HG03354 (cell line): ENCODE measurements at regions not wholly inside any gene's neighbourhood (a gene's known extent, or its start where the extent isn't known, plus 50 kb on each side); places are given as distances from the start of the nearest gene placed in this dataset.

ENCODE experiments used
- ATAC-seq: cut with Tn5 transposase; IDR thresholded peaks from one replicate; pipeline ENCODE4 v1.9.1; 2021; ENCODE audit warnings: mild to moderate bottlenecking; ENCODE audit not compliant: unreplicated experiment, poor library complexity, severe bottlenecking

DNA sequence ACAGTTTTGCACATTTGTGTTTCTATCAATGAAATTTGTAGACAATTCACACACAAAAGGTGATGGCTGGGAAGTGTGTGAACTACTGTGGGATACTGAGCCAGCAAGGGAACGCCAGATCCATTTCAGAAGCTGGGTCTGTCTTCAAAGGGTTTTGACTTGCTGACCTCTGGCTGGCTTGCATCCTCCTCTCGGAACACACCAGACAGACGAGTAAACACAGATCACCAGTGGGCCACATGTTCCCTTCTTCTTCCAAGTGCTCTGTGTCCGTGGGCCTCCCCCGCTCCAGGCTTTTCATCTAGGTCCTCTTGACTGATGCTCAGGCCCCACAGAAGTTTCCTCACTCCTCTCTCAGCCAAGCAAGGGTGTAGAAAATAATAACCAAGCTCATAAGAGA lies 122.2 kb upstream of the OSR1 start:
- no peak for ATAC-seq

DNA sequence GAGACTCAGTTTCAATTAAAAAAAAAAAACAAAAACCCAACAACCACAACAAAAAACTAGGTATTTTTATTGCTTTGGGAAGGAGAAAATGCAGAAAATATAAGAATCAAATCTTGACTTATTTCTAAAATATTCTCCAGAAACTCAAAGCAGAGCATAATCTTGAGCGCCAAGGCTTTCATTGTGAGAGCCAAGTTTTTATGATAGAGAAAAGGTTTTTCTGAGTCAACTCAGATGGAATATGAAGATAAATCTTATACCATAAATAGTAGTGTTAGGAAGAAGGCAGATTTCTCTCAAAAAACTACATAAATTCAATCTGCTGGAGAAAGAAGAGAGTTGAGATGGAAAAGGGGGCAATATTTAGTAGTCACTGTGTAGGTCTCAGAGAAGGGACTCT lies 121.2 kb upstream of the OSR1 start:
- no peak for ATAC-seq

DNA sequence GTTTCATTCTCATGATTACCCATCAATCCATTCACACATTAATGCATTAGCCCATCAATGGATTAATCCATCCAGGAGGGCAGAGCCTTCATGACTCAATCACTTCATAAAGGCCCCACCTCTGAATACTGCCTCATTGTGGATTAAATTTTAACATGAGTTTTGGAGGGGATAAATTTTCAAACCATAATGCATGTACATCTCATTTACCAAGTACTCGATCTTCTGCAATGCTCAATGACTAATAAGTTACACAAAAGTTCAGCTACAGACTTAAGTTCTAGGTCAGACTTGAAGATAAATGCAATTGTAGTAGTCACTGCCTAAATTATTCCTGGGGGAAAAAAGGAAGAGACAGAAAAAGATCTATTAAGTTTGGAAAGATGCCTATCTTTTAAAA lies 120.0 kb upstream of the OSR1 start:
- no peak for ATAC-seq

DNA sequence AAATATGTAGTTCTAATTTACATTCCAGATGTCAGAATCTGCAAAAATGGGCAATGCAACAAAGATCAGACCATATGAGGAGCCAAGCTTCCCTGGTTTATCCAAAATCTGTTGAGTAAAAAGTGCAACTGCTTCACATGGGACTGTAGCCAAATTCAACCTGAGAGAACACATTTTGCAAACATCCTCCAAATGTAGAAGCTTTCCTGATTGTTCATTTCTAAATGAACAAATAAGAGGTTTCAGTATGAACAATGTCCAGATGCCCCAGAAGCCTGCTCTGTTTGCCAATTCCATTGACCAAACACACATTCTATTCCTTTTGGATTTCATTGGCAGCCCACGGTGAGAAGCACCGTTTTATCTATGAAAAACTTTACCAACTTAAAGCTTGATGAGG lies 117.9 kb upstream of the OSR1 start:
- no peak for ATAC-seq

DNA sequence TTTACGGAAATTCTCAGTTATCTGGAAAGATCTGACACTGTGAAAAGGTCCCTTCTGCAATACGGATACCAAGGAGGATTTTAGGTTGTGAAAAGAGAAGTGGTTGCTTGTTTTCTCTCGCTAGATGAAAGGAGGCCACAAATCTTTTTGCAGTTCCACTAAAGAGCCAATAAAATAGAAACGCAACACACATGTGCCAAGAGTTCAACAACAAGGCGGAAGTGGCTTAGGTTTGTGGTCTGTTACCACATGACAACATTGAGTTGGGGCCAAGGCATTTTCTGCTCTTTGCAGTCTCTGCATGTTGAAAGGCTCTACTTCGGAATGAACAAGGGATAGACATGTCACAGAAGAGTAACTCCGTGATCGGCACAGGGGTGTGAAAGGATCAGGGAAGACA lies 115.7 kb upstream of the OSR1 start:
- peak; percentile 97 for ATAC-seq

DNA sequence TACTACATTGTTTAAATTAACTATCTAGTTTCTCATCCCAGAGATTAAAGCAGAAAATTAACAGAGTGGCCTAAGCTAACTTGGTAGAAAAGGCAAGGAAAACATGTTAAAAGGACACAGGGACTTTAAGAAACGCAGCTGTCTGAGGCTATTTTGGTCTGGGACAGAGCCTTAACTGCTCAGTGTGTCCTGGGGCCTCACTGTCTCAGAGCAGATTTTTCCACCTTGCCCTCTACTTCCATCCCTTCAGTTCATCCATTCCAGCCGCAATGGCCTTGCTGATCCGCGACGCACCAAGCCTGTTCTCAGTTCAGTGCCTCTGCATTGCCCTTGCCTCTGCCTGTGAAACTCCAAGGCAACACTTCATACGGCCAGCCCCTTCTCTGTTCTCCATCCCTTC lies 114.9 kb upstream of the OSR1 start:
- no peak for ATAC-seq

DNA sequence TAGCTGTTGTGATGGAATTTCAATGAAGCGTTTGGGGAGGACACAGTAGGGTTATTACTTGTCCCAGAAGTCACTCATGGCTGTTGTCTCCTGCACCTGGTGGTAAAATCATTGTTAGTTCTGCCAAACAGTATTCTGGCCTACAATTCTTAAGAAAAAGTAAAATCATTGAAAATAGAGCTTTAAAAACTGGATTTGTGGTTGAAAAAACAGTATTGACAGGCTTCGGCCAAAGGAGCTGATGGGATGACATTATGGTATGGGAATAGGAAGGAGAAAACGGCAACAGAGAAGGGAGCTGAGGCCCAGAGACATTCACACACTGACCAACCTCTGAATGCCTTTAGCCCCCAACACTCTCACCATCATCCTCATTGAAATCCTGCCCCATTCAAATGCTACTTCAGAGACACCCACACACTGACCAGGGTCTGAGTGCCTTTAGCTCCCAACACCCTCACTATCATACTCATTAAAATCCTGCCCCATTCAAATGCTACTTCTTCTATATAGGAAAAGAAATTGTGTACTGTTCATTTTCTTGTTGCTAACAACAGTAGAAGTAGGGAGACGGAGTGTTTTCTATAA lies 114.1 kb upstream of the OSR1 start:
- no peak for ATAC-seq

DNA sequence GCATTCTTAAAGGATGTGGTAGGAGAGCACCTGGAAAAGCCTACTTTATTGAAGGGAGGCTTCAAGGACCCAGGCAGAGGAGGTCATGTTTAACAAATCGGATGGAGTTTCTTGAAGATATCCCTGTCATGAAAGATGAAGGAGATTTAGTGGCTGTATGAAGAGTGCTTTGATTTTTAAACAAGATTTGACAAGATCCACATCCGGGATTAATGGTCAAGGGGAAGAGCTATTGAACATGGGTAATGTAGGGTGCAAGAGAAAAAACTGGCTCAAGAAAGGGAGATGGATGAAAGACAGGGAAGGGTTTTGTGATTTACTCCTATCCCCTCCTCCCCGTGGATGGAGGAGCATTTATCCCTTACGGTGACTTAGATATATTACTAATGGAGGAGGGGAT lies 113.1 kb upstream of the OSR1 start:
- no peak for ATAC-seq

DNA sequence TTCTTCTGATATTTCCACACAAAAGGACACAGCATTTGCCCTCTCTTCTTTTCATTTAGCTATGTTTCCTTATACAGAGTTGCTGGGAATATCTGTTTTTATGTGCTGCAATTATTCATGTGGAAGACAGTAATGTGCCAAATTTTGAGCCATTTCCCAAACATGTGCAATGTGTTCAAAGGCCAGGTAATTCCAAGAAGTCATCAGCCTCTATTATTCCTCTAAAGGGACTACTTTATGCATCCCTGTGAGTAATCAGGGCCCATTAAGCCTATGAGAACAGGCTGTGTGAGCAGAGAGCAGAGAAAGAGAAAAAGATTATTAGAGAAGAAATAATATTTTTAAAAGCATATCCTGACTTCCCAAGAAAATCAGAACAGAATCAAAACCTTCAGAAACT lies 107.6 kb upstream of the OSR1 start:
- ATAC-seq, result no peak

DNA sequence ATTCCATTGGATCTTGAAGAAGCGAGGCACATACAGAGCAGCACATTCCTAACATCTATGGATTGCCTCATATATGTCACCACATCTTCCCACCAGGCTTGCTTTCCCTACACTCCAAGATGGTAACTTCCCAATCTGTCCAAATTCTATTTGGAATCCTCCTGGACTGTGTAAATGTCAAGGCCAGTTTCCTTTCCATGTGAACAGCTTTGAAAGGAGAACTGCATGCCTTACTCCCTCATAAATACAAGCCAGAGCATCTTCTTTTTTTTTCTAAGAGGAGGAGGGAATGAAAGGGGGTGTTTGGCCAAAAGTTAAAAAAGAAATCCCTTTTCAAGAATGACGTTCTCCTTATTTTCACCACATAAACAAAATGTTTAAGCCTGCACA lies 103.8 kb upstream of the OSR1 start:
- no peak for ATAC-seq

DNA sequence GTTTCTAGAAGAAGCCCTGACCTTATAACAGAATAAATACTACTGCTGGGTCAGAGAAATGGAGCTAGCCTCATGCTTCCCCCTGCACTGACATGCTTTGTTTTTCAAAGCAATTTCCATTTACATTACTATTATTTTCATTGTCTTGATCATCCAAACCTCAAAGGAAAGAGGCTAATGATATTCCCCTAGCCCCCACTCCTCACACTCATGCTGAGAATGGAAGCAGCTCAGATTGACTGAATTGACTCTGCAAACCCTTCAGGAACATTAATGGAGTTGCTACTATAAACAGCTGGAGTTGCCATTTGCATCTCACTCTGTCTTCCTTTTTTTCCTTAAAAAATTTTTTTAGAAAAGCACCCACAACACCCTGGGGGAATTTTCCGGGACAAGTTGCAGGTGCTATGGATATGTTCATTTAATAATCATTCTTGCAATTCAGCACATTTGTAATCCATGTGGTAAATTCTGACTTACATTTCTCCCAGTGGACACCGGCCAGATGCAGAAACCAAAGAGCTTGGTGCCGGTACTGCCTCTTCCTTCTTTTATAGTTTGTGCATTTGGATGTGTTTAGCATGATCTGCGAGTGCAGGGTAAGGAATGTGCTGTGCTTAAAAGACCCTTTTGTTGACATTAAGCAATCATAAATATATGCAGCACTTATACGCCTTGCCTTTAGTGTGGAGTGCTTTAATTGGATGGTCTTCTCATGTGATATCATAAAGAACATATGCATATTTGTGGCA lies 103.3 kb upstream of the OSR1 start:
- no peak for ATAC-seq

DNA sequence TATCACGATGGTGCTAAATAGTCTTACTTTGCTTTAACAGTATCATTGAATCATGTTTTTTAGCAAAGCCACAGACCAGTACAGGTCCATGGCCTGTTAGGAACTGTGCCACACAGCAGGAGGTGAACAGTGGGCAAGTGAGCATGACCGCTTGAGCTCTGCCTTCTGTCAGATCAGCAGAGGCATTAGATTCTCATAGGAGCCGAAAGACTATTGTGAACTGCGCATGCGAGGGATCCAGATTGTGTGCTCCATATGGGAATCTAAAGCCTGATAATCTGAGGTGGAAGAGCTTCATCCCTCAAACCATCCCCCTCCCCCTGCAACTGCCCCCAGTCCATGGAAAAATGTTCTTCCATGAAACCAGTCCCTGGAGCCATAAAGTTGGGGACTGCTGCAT lies 102.3 kb upstream of the OSR1 start:
- no peak for ATAC-seq

DNA sequence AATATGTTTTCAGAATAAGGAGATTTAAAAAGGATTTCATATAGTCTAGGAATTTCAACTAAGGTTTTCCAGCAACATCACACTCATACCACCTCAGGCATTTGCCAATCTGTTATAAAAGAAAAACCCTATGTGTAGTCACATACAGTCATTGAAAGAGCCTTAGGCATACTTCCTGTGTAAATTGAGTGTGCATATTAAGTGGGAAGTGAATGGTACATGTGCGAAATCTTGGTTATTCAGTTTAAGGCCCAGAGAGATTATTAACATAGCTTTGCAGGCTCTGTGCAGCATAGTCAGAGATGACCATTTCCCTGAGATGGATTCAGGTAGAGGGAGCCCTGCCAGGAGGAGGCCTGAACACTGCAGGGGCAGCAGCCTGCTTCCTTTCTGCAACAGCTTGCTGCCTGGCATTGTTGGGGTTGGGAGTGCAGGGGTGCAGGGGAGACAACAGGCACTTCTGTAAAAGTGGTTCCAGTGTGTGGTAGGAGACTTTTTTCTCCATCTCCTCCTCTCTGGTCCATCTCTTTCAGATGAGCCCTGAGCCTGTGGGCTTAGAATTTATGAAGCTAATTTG lies 100.1 kb upstream of the OSR1 start:
- ATAC-seq, result no peak

DNA sequence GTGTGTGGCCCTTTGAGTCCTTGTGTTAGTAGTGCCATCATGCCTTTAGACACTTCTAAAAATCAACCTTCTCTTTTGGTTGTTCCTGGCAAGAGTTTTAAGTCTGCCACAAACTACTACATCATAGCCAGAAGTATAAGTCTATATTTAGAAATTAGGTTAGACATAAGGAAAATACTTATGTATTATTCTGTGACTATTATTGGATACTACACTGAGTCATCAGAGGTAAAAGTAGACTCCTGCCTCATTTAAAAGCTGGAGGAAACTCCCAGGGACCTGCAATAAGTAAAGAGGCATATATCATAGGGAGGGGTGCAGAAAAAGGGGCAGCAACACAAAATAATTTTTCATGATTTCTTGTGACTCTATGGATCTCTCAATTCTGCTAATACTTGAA lies 99.4 kb upstream of the OSR1 start:
- ATAC-seq, result no peak

DNA sequence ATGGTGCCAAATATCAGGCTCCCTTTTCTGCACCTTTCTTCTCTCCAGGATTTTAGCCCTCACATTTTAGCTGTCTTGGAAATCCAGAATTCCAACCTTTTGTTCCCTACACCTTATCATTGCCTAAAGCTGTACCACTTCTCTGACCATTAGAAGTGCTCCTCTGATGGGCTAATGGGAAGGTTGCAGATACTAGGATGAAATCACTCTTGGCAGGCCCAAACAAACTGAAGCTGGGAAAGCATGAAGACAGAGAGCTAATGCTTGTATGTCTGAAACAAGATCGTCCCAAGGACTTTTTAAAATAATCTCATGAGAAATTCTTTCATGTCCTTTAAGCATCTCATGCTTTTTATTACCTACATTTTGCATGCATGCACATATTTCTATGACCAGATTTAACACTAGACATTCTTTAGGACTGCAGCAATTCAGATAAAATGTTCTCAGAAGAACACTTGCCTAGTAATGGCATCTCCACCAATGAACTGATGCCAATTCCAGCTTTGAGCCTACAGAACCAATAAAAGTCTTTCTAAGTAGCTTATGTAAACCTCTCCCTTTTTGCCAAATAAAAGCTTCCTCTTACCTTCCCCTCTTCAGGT lies 98.4 kb upstream of the OSR1 start:
- no peak for ATAC-seq

DNA sequence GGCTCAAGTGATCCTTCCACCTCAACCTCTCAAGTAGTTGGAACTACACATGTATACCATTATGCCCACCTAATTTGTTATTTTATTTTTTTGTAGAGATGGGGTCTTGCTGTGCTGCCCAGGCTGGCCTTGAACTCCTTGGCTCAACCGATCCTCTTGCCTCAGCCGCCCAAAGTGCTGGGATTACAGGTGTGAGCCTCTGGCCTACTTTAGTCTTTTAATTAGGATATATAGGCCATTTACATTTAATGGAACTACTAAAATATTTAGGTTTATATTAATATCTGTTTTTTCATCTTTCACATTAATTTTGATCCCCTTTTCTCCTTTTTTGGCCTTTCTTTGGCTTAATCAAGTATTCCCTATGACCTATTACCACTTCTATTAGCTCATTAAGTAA lies 95.7 kb upstream of the OSR1 start:
- no peak for ATAC-seq

DNA sequence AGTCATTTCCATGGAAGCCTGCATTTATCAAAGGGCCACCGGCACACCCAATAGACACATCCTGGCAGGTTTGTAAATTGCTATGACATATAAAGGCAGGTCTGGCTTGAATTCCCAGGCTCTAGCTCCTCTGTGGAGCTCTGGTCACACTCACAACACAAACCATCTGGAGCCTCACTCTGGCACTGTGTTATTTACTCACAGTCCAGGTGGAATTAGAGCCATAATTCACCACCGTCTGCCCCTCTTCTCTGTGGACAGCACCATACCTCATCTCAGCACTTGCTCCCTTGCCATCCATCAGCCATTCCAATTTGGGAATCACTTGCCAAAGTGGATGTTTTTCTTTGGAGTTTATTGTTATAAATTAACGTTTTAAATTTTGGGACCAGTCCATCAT lies 84.3 kb upstream of the OSR1 start:
- no peak for ATAC-seq

DNA sequence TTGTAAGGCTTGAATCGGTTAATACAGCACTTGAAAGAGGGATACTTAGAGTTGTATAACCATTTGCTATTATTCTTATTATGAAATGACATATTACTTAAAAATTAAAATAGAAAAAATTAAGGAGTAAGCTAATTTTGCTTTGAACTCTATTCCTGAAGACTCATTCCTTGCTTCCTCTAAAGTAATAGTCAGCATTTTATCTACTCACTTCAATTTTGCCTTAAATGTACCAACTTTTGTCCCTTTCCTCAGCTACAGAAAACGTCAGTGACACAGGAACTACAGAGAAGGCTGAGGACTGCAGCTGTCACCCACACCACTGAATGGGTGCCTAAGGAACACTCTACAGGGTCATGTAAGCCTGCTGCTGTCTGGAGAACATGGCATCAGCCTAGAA lies 80.7 kb upstream of the OSR1 start:
- no peak for ATAC-seq

DNA sequence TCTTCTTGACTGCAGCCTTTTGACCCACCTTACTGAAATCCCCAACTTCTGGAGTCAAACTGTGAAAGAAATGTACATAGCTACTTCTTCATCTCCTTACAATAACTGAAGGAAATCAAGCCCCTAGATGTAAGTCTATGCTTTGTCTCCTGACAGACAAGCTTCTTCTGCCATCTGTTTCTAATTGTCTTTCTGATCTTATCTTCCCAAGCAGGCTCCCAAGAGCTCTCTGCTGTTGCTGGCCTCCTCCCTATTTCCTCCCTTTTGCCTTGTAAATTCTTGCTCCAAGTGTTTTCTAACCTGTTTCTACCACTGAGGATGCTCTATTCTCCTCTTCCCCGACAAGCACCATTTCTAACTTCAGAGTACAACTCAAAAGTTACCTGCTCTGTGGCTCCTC lies 77.4 kb upstream of the OSR1 start:
- ATAC-seq, result no peak

DNA sequence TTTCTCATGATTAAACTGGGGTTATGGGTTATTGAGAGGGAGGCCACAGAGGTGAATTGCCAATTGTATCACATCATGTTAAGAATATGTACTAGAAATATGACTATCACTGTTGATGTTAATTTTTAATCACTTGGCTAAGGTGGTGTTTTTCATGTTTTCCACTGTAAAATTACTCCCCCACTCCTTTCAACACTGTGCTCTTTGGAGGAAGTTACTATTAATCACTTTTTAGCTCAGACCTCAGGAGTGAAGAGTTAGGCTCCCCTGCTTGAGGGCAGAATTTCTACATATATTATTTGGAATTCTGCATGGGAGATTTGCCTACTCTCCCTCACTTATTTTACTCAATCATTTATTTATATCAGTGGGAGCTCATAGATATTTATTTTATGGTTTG lies 76.0 kb upstream of the OSR1 start:
- ATAC-seq, result no peak

DNA sequence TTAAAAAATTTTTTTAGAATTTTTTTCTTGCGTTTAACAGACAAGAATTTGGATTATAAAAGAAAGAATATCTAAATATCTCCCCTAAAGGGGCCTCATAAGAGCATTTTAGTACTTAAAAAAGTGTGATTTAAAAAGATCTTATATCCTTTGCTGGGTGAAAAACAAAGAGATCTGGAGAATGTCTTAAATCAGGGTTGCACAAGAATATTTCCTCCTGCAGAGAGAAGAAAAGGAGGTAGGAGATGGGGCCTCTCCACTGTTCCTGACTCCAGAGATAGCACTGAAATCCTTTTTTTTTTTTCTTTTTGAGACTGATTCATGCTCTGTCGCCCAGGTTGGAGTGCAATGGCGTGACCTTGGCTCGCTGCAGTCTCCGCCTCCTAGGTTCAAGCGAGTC lies 68.5 kb upstream of the OSR1 start:
- no peak for ATAC-seq
